ENCODE measurements at regions not wholly inside any gene's neighbourhood (a gene's known extent, or its start where the extent isn't known, plus 50 kb on each side); places are given as distances from the start of the nearest gene placed in this dataset.
"Not testable (repeated sequence)": the region's sequence is repeated elsewhere in the genome, so short reads cannot be mapped to it uniquely, and the experiment has no call there.

DNA sequence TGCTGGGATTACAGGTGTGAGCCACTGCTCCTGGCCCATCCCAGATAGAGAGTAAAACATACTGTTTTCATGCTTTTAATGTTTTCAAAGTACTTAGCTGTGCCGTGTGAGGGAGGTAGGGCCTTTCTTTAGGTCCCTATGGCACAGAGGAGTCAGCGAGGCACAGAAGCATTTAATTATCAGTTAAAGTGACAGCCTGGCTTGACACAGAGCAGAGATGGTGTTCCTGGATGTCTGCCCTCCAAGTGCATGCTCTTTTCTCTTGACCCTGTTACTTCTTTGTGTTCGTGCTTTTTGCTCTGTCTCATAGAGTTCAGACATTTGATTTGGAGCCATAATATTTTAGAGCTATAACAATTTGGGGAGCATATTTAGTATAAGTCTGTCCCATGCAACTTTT is 199.5 kb downstream of the ANKRD36 start:
- H3K9me3 ChIP-seq (ENCODE audit: insufficient read depth, low read depth); H2AFZ ChIP-seq; H3K27ac ChIP-seq; H3K27me3 ChIP-seq (ENCODE audit: insufficient read depth, low read depth); H3K9me2 ChIP-seq (ENCODE audit: insufficient read depth); H4K20me1 ChIP-seq (ENCODE audit: insufficient read depth); DNase-seq; intact Hi-C loops (cut with micrococcal nuclease; ENCODE audit: unreplicated experiment); H3K4me2 ChIP-seq; BruUV-seq (replicated peaks); H3K36me3 ChIP-seq (ENCODE audit: low read depth); POLR2A ChIA-PET (ENCODE audit: unreplicated experiment); H3K79me2 ChIP-seq (ENCODE audit: low read depth); H3K4me3 ChIP-seq; H3F3A ChIP-seq (ENCODE audit: insufficient read depth, low read depth); CTCF ChIA-PET; H3K4me1 ChIP-seq (replicated peaks; ENCODE audit: insufficient read depth): not testable (repeated sequence)

DNA sequence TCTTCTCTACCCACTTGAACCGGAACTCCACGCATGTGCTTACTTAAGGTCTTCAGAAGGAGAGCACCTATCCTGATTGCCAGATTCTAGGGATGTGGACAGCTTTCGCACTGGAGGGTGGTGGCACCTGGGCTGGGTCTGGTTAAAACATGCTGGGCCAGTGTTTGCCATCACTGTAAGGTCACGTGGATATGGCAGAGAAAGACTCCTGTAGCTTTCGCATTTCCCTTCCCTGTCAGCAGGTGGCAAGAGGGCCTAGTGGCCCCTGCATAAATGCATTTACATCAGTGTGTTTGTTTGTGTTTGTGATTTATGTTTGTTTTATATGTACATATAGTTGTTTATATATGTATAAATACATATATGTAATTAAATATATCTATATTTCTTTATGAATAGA is 192.5 kb downstream of the ANKRD36 start:
- DNase-seq; H3K4me1 ChIP-seq (replicated peaks; ENCODE audit: insufficient read depth); POLR2A ChIA-PET (ENCODE audit: unreplicated experiment); CTCF ChIA-PET; H3K4me2 ChIP-seq; H4K20me1 ChIP-seq (ENCODE audit: insufficient read depth); H3F3A ChIP-seq (ENCODE audit: insufficient read depth, low read depth); BruUV-seq (replicated peaks); H3K27me3 ChIP-seq (ENCODE audit: insufficient read depth, low read depth); H3K27ac ChIP-seq; H2AFZ ChIP-seq; H3K9me2 ChIP-seq (ENCODE audit: insufficient read depth); H3K79me2 ChIP-seq (ENCODE audit: low read depth); H3K9me3 ChIP-seq (ENCODE audit: insufficient read depth, low read depth); H3K36me3 ChIP-seq (ENCODE audit: low read depth); H3K4me3 ChIP-seq; intact Hi-C loops (cut with micrococcal nuclease; ENCODE audit: unreplicated experiment): not testable (repeated sequence)

DNA sequence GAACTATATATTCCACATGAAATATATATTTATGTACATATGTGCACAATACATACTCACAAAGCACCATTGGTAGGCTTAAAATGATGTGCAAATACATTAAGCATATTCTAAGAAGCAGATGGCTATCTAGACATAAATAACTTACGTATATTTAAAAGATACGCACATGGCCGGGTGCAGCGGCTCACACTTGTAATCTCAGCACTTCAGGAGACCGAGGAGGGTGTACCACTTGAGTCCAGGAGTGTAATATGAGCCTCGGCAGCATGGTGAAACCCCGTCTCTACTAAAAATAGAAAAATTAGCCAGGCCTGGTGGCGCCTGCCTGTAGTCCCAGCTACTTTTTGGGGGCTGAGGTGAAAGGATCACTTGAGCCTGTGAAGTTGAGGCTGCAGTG is 189.9 kb downstream of the ANKRD36 start:
- H2AFZ ChIP-seq; BruUV-seq (replicated peaks); H3F3A ChIP-seq (ENCODE audit: insufficient read depth, low read depth); H3K9me3 ChIP-seq (ENCODE audit: insufficient read depth, low read depth); H3K4me2 ChIP-seq; H3K27me3 ChIP-seq (ENCODE audit: insufficient read depth, low read depth); intact Hi-C loops (cut with micrococcal nuclease; ENCODE audit: unreplicated experiment); H3K4me1 ChIP-seq (replicated peaks; ENCODE audit: insufficient read depth); H3K4me3 ChIP-seq; H3K27ac ChIP-seq; H3K36me3 ChIP-seq (ENCODE audit: low read depth); DNase-seq; CTCF ChIA-PET; H3K9me2 ChIP-seq (ENCODE audit: insufficient read depth); POLR2A ChIA-PET (ENCODE audit: unreplicated experiment); H3K79me2 ChIP-seq (ENCODE audit: low read depth); H4K20me1 ChIP-seq (ENCODE audit: insufficient read depth): not testable (repeated sequence)

DNA sequence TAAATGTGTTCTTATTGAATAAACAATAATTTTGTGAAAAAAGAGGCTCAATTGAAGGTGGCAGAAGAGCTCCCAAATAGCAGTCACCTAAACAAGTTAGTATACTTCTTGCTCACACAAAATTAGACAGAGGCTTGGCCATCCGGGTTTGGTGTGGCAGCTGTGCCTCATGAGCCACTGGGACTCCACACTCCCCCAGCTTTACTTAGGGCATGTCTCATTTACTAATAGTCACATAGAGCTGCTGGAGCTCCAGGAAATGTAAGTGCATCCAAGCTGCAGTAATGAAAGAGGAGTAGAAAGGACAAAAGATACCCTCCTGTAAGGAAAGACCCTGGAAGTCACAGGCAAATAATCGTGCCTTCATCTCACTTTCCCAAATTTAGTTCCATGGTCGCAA is 188.8 kb downstream of the ANKRD36 start:
- intact Hi-C loops (cut with micrococcal nuclease; ENCODE audit: unreplicated experiment) = not testable (repeated sequence)

More for the DNA sequence above, 188.8 kb downstream of the ANKRD36 start:
- H3K4me3 ChIP-seq; H3K9me2 ChIP-seq (ENCODE audit: insufficient read depth); H3K36me3 ChIP-seq (ENCODE audit: low read depth); H3K4me2 ChIP-seq; H3K79me2 ChIP-seq (ENCODE audit: low read depth); H3K27me3 ChIP-seq (ENCODE audit: insufficient read depth, low read depth); H3F3A ChIP-seq (ENCODE audit: insufficient read depth, low read depth); H3K27ac ChIP-seq; CTCF ChIA-PET; H3K4me1 ChIP-seq (replicated peaks; ENCODE audit: insufficient read depth); POLR2A ChIA-PET (ENCODE audit: unreplicated experiment); H4K20me1 ChIP-seq (ENCODE audit: insufficient read depth); DNase-seq; BruUV-seq (replicated peaks); H3K9me3 ChIP-seq (ENCODE audit: insufficient read depth, low read depth); H2AFZ ChIP-seq: not testable (repeated sequence)
